Esophagus squamous epithelium (tissue), 5 donors: ENCODE measurements at regions not wholly inside any gene's neighbourhood (a gene's known extent, or its start where the extent isn't known, plus 50 kb on each side); places are given as distances from the start of the nearest gene placed in this dataset.

ENCODE experiments used
- DNase-seq: peaks from one replicate; lab custom pipeline; 2025; lab: John Stamatoyannopoulos, UW
- H3K27ac ChIP-seq, 4 donors: fragments of 200-600 bp; sonication (generic); one replicate each; pipeline ENCODE4 v1.5.1; 2016 to 2019; ENCODE audit warnings: mild to moderate bottlenecking in 1 of 4
- H3K27me3 ChIP-seq, 4 donors: fragments of 200-600 bp; sonication (generic); 1 replicate in 3 of 4; 2 replicates in 1 of 4; pipeline versions ENCODE4 v1.5.1 to v1.6.0; 2017 to 2021; ENCODE audit warnings: antibody characterized with exemption in 1 of 4
- H3K36me3 ChIP-seq, 3 donors: fragments of 200-600 bp; sonication (generic); one replicate each; pipeline ENCODE4 v1.5.1; 2016 to 2019
- H3K4me1 ChIP-seq, 3 donors: fragments of 200-600 bp; sonication (generic); one replicate each; pipeline ENCODE4 v1.5.1; 2017 to 2019
- H3K4me3 ChIP-seq, 4 donors: fragments of 200-600 bp; sonication (generic); 1 replicate in 3 of 4; 2 replicates in 1 of 4; pipeline ENCODE4 v1.5.1; 2016 to 2019; ENCODE audit warnings: mild to moderate bottlenecking in 2 of 4, moderate library complexity in 1 of 4
- H3K9me3 ChIP-seq, 3 donors: fragments of 200-600 bp; sonication (generic); one replicate each; pipeline ENCODE4 v1.5.1; 2016 to 2019
- POLR2A ChIP-seq, 4 donors: fragments of 450-650 bp; IDR thresholded peaks; one replicate each; pipeline ENCODE4 v1.6.1; 2017; ENCODE audit warnings: antibody characterized with exemption in 4 of 4, mild to moderate bottlenecking in 4 of 4, moderate library complexity in 3 of 4
- WGBS, 2 donors: methylation state at CpG; one replicate each; pipeline ENCODE4 v1.1.5; 2018; 5-methylcytosine and 5-hydroxymethylcytosine counted together
- intact Hi-C: fragments of 100-400 bp; cut with DNase I; formaldehyde crosslinking; loops from one replicate; pipeline ENCODE4 v1.15.0; 2022
- TF ChIP-seq, protein P1 (sequence below), 6 experiments: fragments of 450-650 bp in 4 of 6; fragments of 200-600 bp in 2 of 6; sonication (generic) in 2 of 6; IDR thresholded peaks; one replicate each; pipeline ENCODE4 v1.5.1; 2016 to 2019; ENCODE audit warnings: antibody characterized with exemption in 6 of 6, mild to moderate bottlenecking in 4 of 6, moderate library complexity in 4 of 6
- donor health status: DM: yes; HTN: yes; CAD: no.

GRCh38 chr5:12794476-12795332, 890.5 kb upstream of the CTNND2 start:
- no peaks in the 10 kb centered on the region for H3K4me1 ChIP-seq
- intact Hi-C loops = no loop called here
- no peak for TF ChIP-seq POLR2A (IDR thresholded peaks at IDR 0.05)
- TF ChIP-seq, protein P1, sequence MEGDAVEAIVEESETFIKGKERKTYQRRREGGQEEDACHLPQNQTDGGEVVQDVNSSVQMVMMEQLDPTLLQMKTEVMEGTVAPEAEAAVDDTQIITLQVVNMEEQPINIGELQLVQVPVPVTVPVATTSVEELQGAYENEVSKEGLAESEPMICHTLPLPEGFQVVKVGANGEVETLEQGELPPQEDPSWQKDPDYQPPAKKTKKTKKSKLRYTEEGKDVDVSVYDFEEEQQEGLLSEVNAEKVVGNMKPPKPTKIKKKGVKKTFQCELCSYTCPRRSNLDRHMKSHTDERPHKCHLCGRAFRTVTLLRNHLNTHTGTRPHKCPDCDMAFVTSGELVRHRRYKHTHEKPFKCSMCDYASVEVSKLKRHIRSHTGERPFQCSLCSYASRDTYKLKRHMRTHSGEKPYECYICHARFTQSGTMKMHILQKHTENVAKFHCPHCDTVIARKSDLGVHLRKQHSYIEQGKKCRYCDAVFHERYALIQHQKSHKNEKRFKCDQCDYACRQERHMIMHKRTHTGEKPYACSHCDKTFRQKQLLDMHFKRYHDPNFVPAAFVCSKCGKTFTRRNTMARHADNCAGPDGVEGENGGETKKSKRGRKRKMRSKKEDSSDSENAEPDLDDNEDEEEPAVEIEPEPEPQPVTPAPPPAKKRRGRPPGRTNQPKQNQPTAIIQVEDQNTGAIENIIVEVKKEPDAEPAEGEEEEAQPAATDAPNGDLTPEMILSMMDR (IDR thresholded peaks at IDR 0.05) = no peak
- H3K9me3 ChIP-seq = peaks cover 0 to 16% (median 13%) of the 10 kb centered on the region in 3 donors
- H3K27ac ChIP-seq = no peak overlapping the region
- no peaks in the 10 kb centered on the region for H3K36me3 ChIP-seq
- no peak overlapping the region for H3K4me3 ChIP-seq
- DNase-seq = no peak
- WGBS, 2 donors = 90 to 94% methylated on average over 8 to 31 of the region's 53 CpGs
- no peaks in the 10 kb centered on the region for H3K27me3 ChIP-seq

- WGBS, 2 donors = 92 to 94% methylated on average over 1 of the region's 1 CpG
Observed at GRCh38 chr5:12793373-12793772, 889.1 kb upstream of the CTNND2 start.

DNA sequence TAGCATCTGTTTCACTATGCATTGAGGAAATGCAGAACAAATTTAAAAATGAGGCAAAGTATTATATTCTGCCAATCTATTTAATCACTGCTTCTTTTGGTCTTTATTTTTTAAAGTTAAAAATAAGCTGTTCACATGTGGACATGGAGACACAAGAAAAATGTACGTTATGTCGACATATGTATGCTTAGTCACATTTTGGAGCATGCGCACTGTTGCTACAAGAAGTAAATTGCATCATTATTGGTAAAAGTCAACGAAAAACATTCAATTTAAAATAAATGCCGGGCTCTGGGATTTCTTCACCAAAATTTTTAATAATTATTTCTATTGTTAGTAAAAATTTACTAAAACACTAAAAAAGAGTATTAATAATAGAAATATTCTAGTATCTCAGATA, 876.3 kb upstream of the CTNND2 start:
- H3K27me3 ChIP-seq = no peaks in the 10 kb centered on the region
- no peaks in the 10 kb centered on the region for H3K9me3 ChIP-seq
- DNase-seq = no peak
- intact Hi-C loops = no loop called here
- H3K4me3 ChIP-seq = no peak overlapping the region
- WGBS, 2 donors = 74% methylated on average over 5 of the region's 5 CpGs
- TF ChIP-seq POLR2A (IDR thresholded peaks at IDR 0.05) = no peak
- TF ChIP-seq, protein P1 (IDR thresholded peaks at IDR 0.05) = no peak
- H3K4me1 ChIP-seq = no peaks in the 10 kb centered on the region
- H3K27ac ChIP-seq = no peak overlapping the region
- no peaks in the 10 kb centered on the region for H3K36me3 ChIP-seq

More at GRCh38 chr5:12793373-12793772, 889.1 kb upstream of the CTNND2 start:
- Histone ChIP-seq H3K27ac (no peak overlapping the region), H3K4me1 (no peaks in the 10 kb centered on the region), H3K4me3 (no peak overlapping the region), H3K36me3 (no peaks in the 10 kb centered on the region), H3K9me3 (peaks cover 0 to 16% (median 13%) of the 10 kb centered on the region in 3 donors), H3K27me3 (no peaks in the 10 kb centered on the region)
- DNase-seq = no peak
- intact Hi-C loops = no loop called here
- TF ChIP-seq, protein P1 (IDR thresholded peaks at IDR 0.05) = no peak
- TF ChIP-seq POLR2A (IDR thresholded peaks at IDR 0.05) = no peak

DNA sequence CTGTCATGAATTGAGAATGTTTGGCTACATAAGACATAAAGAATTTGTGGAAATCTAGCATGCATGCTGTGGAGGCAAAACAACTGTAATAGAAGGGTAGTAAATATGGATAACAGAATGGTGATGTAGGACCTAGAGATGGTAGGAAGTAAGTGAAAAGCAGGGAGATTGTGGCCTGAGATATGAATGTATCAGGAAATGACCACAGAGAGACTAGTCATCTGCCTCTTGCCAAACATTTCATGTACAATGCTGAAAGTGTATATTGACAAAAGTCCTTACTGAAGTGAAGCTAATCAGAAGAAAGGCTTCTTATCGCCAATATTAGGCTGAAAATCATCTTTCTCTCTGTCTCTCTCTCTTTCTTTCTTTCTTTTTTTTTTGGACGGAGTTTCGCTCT, 873.1 kb upstream of the CTNND2 start:
- TF ChIP-seq, protein P1 (IDR thresholded peaks at IDR 0.05) = no peak
- no peak for TF ChIP-seq POLR2A (IDR thresholded peaks at IDR 0.05)
- no peak for DNase-seq
- no peaks in the 10 kb centered on the region for H3K9me3 ChIP-seq
- 78 to 80% methylated on average over 3 of the region's 3 CpGs for WGBS, 2 donors
- no peak overlapping the region for H3K4me3 ChIP-seq
- intact Hi-C loops = no loop called here
- H3K27ac ChIP-seq = no peak overlapping the region
- no peaks in the 10 kb centered on the region for H3K4me1 ChIP-seq
- no peaks in the 10 kb centered on the region for H3K36me3 ChIP-seq
- H3K27me3 ChIP-seq = no peaks in the 10 kb centered on the region

DNA sequence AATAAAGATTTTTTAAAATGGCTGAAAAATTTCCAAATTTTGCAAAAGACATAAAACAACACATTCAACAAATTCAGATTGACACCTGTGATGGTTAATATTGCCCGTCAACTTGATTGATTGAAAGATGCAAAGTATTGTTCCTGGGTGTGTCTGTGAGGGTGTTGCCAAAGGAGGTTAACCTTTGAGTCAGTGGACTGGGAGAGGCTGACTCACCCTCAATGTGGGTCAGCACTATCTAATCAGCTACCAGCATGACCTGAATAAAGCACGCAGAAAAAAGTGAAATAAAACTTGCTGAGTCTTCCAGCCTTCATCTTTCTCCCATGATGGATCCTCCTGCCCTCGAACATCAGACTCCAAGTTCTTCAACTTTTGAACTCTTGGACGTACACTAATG, 868.0 kb upstream of the CTNND2 start:
- WGBS, 2 donors = 67 to 79% methylated on average over 4 of the region's 4 CpGs
- Histone ChIP-seq H3K9me3 (no peaks in the 10 kb centered on the region), H3K27me3 (no peaks in the 10 kb centered on the region), H3K27ac (no peak overlapping the region), H3K4me3 (no peak overlapping the region), H3K4me1 (no peaks in the 10 kb centered on the region), H3K36me3 (no peaks in the 10 kb centered on the region)
- TF ChIP-seq, protein P1 (IDR thresholded peaks at IDR 0.05) = no peak
- no peak for TF ChIP-seq POLR2A (IDR thresholded peaks at IDR 0.05)
- no peak for DNase-seq
- intact Hi-C loops = no loop called here
